T-cell (primary cell): ENCODE measurements at regions not wholly inside any gene's neighbourhood (a gene's known extent, or its start where the extent isn't known, plus 50 kb on each side); places are given as distances from the start of the nearest gene placed in this dataset.

ENCODE experiments used
- ATAC-seq, 4 experiments: fragments of 200-7000 bp in 3 of 4; fragments of 150-1000 bp in 1 of 4; cut with Tn5 transposase; replicated peaks in 1 of 4; 1 replicate in 3 of 4; 2 replicates in 1 of 4; pipeline ENCODE4 v1.10.0; 2021; ENCODE audit warnings: moderate library complexity in 3 of 4, mild to moderate bottlenecking in 2 of 4, moderate number of reproducible peaks in 1 of 4
- CTCF ChIA-PET, 2 donors: fragments of 300-600 bp; sonication (Branson Sonifier 250); formaldehyde crosslinking; loops; one replicate each; lab custom pipeline; 2022; ENCODE audit warnings: antibody characterized with exemption in 2 of 2; lab: Charles Lee
- POLR2A ChIA-PET, 2 donors: fragments of 300-600 bp; sonication (Branson Sonifier 250); formaldehyde crosslinking; loops; one replicate each; lab custom pipeline; 2022; ENCODE audit warnings: antibody characterized with exemption in 2 of 2; lab: Charles Lee
- DNase-seq, 35 experiments: peaks; one replicate each; pipeline versions ENCODE4 v3.0.0 to v3.0.0-alpha.2; 2013 to 2023
- H3K27ac ChIP-seq: one replicate; pipeline ENCODE4 v1.5.1; 2013; ENCODE audit warnings: low read length
- H3K27me3 ChIP-seq, 2 experiments: replicated peaks in 1 of 2; 1 replicate in 1 of 2; 2 replicates in 1 of 2; pipeline versions ENCODE4 v1.6.1 to v1.7.0; 2013; ENCODE audit warnings: low read length in 1 of 2, mixed read lengths in 1 of 2; ENCODE audit not compliant: control insufficient read depth in 2 of 2, insufficient read depth in 2 of 2; ENCODE audit errors: extremely low read depth in 1 of 2
- H3K36me3 ChIP-seq, 2 donors: 1 replicate in 1 of 2; 2 replicates in 1 of 2; pipeline versions ENCODE4 v1.6.1 to v1.7.0; 2013; ENCODE audit warnings: low read length in 1 of 2; ENCODE audit not compliant: control insufficient read depth in 2 of 2, insufficient read depth in 1 of 2; ENCODE audit errors: extremely low read depth in 1 of 2
- H3K4me1 ChIP-seq, 2 experiments: 1 replicate in 1 of 2; 2 replicates in 1 of 2; pipeline versions ENCODE4 v1.6.1 to v1.7.0; 2013; ENCODE audit warnings: low read length in 2 of 2, mixed read lengths in 1 of 2; ENCODE audit not compliant: insufficient read depth in 2 of 2, control insufficient read depth in 1 of 2; ENCODE audit errors: extremely low read depth in 1 of 2
- H3K4me3 ChIP-seq, 2 donors: 1 replicate in 1 of 2; 2 replicates in 1 of 2; pipeline versions ENCODE4 v1.5.1 to v1.7.0; 2013; ENCODE audit warnings: mild to moderate bottlenecking in 2 of 2, low read length in 1 of 2, moderate library complexity in 1 of 2; ENCODE audit not compliant: control insufficient read depth in 1 of 2; ENCODE audit errors: extremely low read depth in 1 of 2
- H3K9me3 ChIP-seq: 2 replicates; pipeline ENCODE4 v1.7.0; 2013
- H3K27ac Mint-ChIP-seq, 2 donors: one replicate each; pipeline ENCODE4 v1.8.0; 2020 to 2021; ENCODE audit warnings: mild to moderate bottlenecking in 2 of 2, mixed read lengths in 2 of 2
- H3K27me3 Mint-ChIP-seq, 2 donors: one replicate each; pipeline ENCODE4 v1.8.0; 2021 to 2022; ENCODE audit warnings: mixed read lengths in 2 of 2
- H3K36me3 Mint-ChIP-seq: one replicate; pipeline ENCODE4 v1.8.0; 2021; ENCODE audit warnings: mixed read lengths
- H3K4me1 Mint-ChIP-seq, 3 donors: one replicate each; pipeline ENCODE4 v1.8.0; 2020 to 2022; ENCODE audit warnings: mixed read lengths in 3 of 3, mild to moderate bottlenecking in 1 of 3
- H3K4me3 Mint-ChIP-seq, 3 donors: one replicate each; pipeline ENCODE4 v1.8.0; 2020 to 2022; ENCODE audit warnings: mild to moderate bottlenecking in 3 of 3, mixed read lengths in 3 of 3, moderate library complexity in 3 of 3
- H3K9me3 Mint-ChIP-seq, 3 donors: one replicate each; pipeline ENCODE4 v1.8.0; 2020 to 2022; ENCODE audit warnings: mixed read lengths in 3 of 3
- WGBS: methylation state at CpG from one replicate; pipeline ENCODE4 v1.1.5; 2013; ENCODE audit warnings: missing lambda C conversion rate; ENCODE audit not compliant: insufficient coverage; 5-methylcytosine and 5-hydroxymethylcytosine counted together

DNA sequence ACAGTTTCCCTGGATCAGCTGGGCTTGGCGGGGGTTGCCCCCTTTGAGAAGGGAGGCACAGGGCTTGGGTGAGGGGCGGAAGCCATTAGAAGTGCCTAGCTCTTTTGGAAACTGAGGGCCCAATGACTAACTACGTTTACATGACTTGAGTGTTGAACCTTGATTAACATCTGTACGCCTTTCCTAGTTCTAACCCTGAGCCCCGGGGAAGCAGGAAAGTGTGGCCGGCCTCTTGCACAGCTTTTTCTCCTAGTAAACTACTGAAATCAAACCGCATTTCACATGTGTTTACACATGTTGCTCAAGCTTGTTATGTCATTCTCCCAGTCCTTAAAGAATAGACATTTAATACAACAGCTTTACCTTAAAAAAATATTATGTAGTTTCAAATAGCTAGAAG, 1356.4 kb upstream of the TMEM132C start:
- Histone ChIP-seq H3K27ac (no peak overlapping the region), H3K27me3 (no peaks in the 10 kb centered on the region), H3K36me3 (no peaks in the 10 kb centered on the region), H3K4me1 (no peaks in the 10 kb centered on the region), H3K9me3 (no peaks in the 10 kb centered on the region), H3K4me3 (no peak overlapping the region)
- Mint-ChIP-seq H3K36me3 (no peaks in the 10 kb centered on the region), H3K27me3 (peaks cover 0 to 9% of the 10 kb centered on the region in 2 donors), H3K4me1 (no peaks in the 10 kb centered on the region), H3K4me3 (no peak overlapping the region), H3K9me3 (peaks cover 0 to 4% (median 0%) of the 10 kb centered on the region in 3 donors), H3K27ac (no peak overlapping the region)
- ATAC-seq (no peak), DNase-seq (no peak)
- WGBS, result 82% methylated on average over 4 of the region's 7 CpGs
- ChIA-PET CTCF (no interaction called here), POLR2A (no interaction called here)

DNA sequence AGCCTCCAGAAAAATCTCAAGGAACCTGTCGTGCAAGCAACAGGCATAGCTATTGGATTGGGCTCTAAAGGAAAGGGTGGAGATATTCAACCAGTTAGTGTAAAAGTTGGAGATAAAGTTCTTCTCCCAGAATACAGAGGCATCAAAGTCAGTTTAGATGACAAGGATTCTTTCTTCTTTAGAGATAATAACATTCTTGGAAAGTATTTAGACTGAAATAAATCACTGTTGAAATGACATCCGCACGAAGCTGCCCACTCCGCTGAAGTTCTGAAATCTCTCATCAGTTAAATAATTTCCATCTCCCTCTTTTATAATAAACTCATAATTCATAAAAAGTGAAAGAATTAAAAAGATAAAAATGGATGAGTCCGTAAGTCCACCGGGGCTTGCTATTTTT, 1354.9 kb upstream of the TMEM132C start:
- H3K4me3 Mint-ChIP-seq, result no peak overlapping the region
- H3K4me1 Mint-ChIP-seq, result no peaks in the 10 kb centered on the region
- no peaks in the 10 kb centered on the region for H3K9me3 Mint-ChIP-seq
- Histone ChIP-seq H3K27me3 (no peaks in the 10 kb centered on the region), H3K27ac (no peak overlapping the region), H3K9me3 (no peaks in the 10 kb centered on the region), H3K4me3 (no peak overlapping the region), H3K4me1 (no peaks in the 10 kb centered on the region), H3K36me3 (no peaks in the 10 kb centered on the region)
- H3K27ac Mint-ChIP-seq, result no peak overlapping the region
- peaks cover 0 to 5% of the 10 kb centered on the region in 2 donors for H3K27me3 Mint-ChIP-seq
- no peak for DNase-seq
- 100% methylated on average over 2 of the region's 6 CpGs for WGBS
- CTCF ChIA-PET, result no interaction called here
- POLR2A ChIA-PET, result no interaction called here
- ATAC-seq, result no peak
- H3K36me3 Mint-ChIP-seq, result no peaks in the 10 kb centered on the region

- whole genome bisulfite sequencing, result 80% methylated on average over 1 of the region's 5 CpGs
- H3K9me3 Mint-ChIP-seq, result peaks cover 4 to 8% (median 4%) of the 10 kb centered on the region in 3 donors
- H3K4me3 Mint-ChIP-seq, result no peak overlapping the region
- peaks cover 0 to 5% of the 10 kb centered on the region in 2 donors for H3K27me3 Mint-ChIP-seq
- DNase-seq, result no peak
- Histone ChIP-seq H3K4me3 (no peak overlapping the region), H3K36me3 (no peaks in the 10 kb centered on the region), H3K4me1 (no peaks in the 10 kb centered on the region), H3K27ac (no peak overlapping the region), H3K9me3 (no peaks in the 10 kb centered on the region), H3K27me3 (no peaks in the 10 kb centered on the region)
- ATAC-seq, result no peak
- no peaks in the 10 kb centered on the region for H3K4me1 Mint-ChIP-seq
- no peaks in the 10 kb centered on the region for H3K36me3 Mint-ChIP-seq
- ChIA-PET POLR2A (no interaction called here), CTCF (no interaction called here)
- no peak overlapping the region for H3K27ac Mint-ChIP-seq
Observed at GRCh38 chr12:126914170-126914793, 1352.7 kb upstream of the TMEM132C start.

- H3K9me3 Mint-ChIP-seq, result peaks cover 4 to 8% (median 4%) of the 10 kb centered on the region in 3 donors
- Histone ChIP-seq H3K27me3 (no peaks in the 10 kb centered on the region), H3K27ac (no peak overlapping the region), H3K4me3 (no peak overlapping the region), H3K9me3 (no peaks in the 10 kb centered on the region), H3K36me3 (no peaks in the 10 kb centered on the region), H3K4me1 (no peaks in the 10 kb centered on the region)
- 29% methylated on average over 2 of the region's 6 CpGs for WGBS
- DNase-seq, result no peak
- POLR2A ChIA-PET, result interaction anchor here in 1 of 2 donors (0.5 kb wide), 1 partner anchor 84 kb away, joined by 5 read pairs; no protein-coding TSS in a partner anchor
- H3K27me3 Mint-ChIP-seq, result peaks cover 0 to 5% of the 10 kb centered on the region in 2 donors
- ATAC-seq, result no peak
- H3K4me3 Mint-ChIP-seq, result no peak overlapping the region
- CTCF ChIA-PET, result interaction anchor here in 1 of 2 donors (0.6 kb wide), 1 partner anchor 547 kb away, joined by 3 read pairs; no protein-coding TSS in a partner anchor
- no peaks in the 10 kb centered on the region for H3K36me3 Mint-ChIP-seq
- H3K4me1 Mint-ChIP-seq, result no peaks in the 10 kb centered on the region
- no peak overlapping the region for H3K27ac Mint-ChIP-seq
Observed at GRCh38 chr12:126915309-126915708, 1351.7 kb upstream of the TMEM132C start.

- H3K9me3 ChIP-seq, result no peaks in the 10 kb centered on the region
- ChIA-PET POLR2A (no interaction called here), CTCF (no interaction called here)
- H3K4me3 ChIP-seq, result no peak overlapping the region
- ATAC-seq (no peak), DNase-seq (no peak)
- Mint-ChIP-seq H3K9me3 (no peaks in the 10 kb centered on the region), H3K4me3 (no peak overlapping the region), H3K27ac (no peak overlapping the region), H3K27me3 (no peaks in the 10 kb centered on the region), H3K36me3 (no peaks in the 10 kb centered on the region), H3K4me1 (no peaks in the 10 kb centered on the region)
- H3K27ac ChIP-seq, result no peak overlapping the region
- 78% methylated on average over 2 of the region's 7 CpGs for WGBS
- no peaks in the 10 kb centered on the region for H3K4me1 ChIP-seq
- H3K36me3 ChIP-seq, result no peaks in the 10 kb centered on the region
- no peaks in the 10 kb centered on the region for H3K27me3 ChIP-seq
Observed at GRCh38 chr12:126926023-126926594, 1340.9 kb upstream of the TMEM132C start.

- ATAC-seq (no peak), DNase-seq (no peak)
- no peak overlapping the region for H3K4me3 ChIP-seq
- Mint-ChIP-seq H3K4me1 (no peaks in the 10 kb centered on the region), H3K4me3 (no peak overlapping the region), H3K27me3 (peaks cover 0 to under 1% of the 10 kb centered on the region in 2 donors), H3K36me3 (no peaks in the 10 kb centered on the region), H3K9me3 (peaks cover 0 to 4% (median 0%) of the 10 kb centered on the region in 3 donors), H3K27ac (no peak overlapping the region)
- H3K27ac ChIP-seq, result no peak overlapping the region
- H3K4me1 ChIP-seq, result no peaks in the 10 kb centered on the region
- ChIA-PET POLR2A (no interaction called here), CTCF (no interaction called here)
- no peaks in the 10 kb centered on the region for H3K36me3 ChIP-seq
- 100% methylated on average over 7 of the region's 13 CpGs for WGBS
- H3K27me3 ChIP-seq, result no peaks in the 10 kb centered on the region
- no peaks in the 10 kb centered on the region for H3K9me3 ChIP-seq
Observed at GRCh38 chr12:126930234-126930633, 1336.7 kb upstream of the TMEM132C start.
